ENCODE measurements at regions not wholly inside any gene's neighbourhood (a gene's known extent, or its start where the extent isn't known, plus 50 kb on each side); places are given as distances from the start of the nearest gene placed in this dataset.

DNA sequence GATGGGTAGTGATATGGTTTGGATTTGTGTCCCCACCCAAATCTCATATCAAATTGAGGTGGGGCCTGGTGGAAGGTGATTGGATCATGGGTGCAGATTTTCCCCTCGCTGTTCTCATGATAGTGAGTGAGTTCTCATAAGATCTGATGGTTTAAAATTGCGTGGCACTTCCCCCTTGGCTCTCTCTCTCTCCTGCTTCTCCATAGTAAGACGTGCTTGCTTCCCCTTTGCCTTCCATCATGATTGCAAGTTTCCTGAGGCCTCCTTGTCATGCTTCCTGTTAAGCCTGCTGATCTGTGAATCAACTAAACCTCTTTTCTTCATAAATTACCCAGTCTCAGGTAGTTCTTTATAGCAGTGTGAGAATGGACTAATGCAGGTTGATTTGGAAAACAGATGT lies 223.2 kb upstream of the APCDD1 start:
- Mint-ChIP-seq H3K4me3 (no peak overlapping the region), H3K4me1 (no peaks in the 10 kb centered on the region), H3K27me3 (peaks cover 6% of the 10 kb centered on the region), H3K27ac (no peak overlapping the region), H3K9me3 (no peaks in the 10 kb centered on the region)
- no peak for ATAC-seq
- DNase-seq = no peak

DNA sequence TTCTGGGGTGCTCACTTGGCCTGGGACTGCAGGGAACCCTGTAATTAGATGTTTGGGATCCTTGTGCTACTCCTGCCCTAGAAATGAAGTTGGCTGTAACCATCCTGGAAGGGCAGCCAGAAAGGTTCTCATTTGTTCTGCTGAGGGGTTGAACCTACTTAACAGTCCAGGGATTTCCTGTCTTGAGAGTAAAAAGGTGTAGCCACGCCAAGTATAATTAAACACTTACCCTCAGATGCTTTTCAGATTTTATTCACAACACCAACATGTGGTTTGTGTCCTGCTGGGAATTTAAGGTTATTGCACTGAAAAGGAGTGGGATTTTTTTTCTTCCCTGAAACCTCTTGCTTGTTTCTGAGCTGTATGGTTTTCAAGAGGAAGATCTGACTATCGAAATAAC lies 222.4 kb upstream of the APCDD1 start:
- Mint-ChIP-seq H3K4me3 (no peak overlapping the region), H3K27me3 (peaks cover 6% of the 10 kb centered on the region), H3K4me1 (no peaks in the 10 kb centered on the region), H3K27ac (no peak overlapping the region), H3K9me3 (no peaks in the 10 kb centered on the region)
- DNase-seq = no peak
- ATAC-seq = no peak

DNA sequence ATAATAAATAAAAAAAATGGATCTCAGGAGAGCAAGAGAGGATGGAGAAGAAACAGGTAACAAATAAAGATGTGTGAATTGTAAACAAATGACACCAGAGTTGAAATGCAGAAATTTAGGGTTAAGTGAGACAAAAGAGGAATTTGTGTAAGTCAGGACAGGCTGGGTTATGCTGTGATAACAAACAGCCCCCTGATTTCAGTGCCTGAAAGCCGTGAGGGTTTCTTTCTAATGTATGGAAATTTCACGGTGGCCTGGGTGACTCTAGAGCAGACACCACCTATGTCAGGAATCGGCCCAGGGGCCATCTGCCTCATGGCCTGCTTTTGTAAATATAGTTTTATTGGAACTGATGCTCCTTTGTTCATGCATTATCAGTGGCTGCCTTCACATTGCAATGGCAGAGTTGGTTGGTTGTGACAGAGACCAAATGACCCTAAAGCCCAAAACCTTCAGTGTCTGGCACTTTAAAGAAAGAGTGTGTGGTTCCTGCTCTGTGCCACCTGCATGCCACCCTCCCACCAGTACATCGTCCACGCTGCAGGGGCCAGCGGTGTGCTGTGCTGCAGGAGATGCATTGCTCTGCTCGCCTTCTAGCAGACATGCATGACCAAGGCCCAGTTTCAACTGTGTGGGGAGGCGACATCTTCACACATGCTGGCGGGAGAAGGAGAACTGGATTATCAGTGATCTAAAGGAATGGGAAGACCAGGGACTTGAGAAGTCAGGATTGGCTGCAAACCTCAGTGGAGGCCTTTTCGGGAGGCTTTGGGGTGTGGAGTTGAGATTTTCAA lies 221.2 kb upstream of the APCDD1 start:
- DNase-seq = no peak
- no peak overlapping the region for H3K27ac Mint-ChIP-seq
- H3K4me1 Mint-ChIP-seq = no peaks in the 10 kb centered on the region
- H3K27me3 Mint-ChIP-seq = peaks cover 3% of the 10 kb centered on the region
- H3K4me3 Mint-ChIP-seq = no peak overlapping the region
- no peak for ATAC-seq
- no peaks in the 10 kb centered on the region for H3K9me3 Mint-ChIP-seq

DNA sequence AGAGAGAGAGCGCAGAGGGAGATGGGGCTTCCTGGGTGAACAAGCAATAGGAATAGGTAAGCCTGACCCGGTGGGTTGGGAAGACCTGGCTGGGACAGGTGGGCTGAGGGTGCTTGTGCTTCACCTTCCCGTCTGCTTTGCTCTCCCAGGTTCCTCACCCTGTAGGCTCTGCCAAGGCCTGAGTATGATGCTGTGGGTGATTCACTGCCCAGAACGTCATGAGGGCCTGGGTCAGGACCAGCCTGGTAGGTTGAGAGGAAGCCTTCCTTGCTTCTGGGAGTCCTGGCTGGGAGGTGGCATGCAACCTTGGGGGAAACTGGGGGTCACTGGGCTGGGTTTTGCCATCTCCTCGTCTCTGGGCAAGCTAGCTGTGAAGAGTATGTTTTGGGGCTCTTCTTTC lies 220.2 kb upstream of the APCDD1 start:
- no peak for DNase-seq
- ATAC-seq = no peak
- H3K4me3 Mint-ChIP-seq = no peak overlapping the region
- H3K27me3 Mint-ChIP-seq = no peaks in the 10 kb centered on the region
- H3K4me1 Mint-ChIP-seq = no peaks in the 10 kb centered on the region
- no peaks in the 10 kb centered on the region for H3K9me3 Mint-ChIP-seq
- H3K27ac Mint-ChIP-seq = no peak overlapping the region

DNA sequence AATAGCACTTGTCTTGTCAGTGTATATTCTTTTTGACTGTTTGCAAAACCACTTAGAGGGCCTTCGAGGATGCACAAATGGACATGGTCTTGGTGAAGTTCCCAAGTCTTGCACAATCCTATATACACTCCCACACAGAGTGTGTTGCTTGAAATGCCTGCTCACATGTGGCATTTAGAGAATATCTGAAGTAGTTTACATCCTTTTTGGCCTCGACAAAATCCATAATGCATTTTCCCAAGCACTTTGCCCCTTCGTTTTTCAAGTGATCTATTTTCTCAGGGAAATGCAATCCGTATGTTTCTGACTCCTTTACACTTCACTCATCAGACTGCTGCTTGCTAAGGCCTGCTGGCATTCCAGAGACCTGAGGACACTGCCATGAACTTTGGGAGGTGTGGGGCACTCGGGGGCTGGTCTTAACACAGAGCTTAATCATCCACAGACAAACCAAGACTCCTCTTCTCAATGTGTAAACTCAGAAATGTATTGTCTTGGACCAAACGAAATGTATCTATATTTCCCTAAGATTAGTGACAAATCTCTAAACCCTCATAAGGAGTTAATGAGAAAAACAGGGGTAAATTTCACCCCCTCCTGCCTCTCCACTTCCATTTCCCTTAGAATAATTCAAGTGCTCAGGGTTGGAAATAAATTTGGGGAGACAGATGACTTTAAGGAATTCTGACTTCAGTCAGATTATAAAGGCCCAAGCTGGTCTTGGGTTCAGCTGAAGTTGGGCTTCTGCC lies 219.3 kb upstream of the APCDD1 start:
- Mint-ChIP-seq H3K27ac (no peak overlapping the region), H3K9me3 (no peaks in the 10 kb centered on the region), H3K4me3 (no peak overlapping the region), H3K27me3 (no peaks in the 10 kb centered on the region), H3K4me1 (no peaks in the 10 kb centered on the region)
- DNase-seq = no peak
- ATAC-seq = no peak

DNA sequence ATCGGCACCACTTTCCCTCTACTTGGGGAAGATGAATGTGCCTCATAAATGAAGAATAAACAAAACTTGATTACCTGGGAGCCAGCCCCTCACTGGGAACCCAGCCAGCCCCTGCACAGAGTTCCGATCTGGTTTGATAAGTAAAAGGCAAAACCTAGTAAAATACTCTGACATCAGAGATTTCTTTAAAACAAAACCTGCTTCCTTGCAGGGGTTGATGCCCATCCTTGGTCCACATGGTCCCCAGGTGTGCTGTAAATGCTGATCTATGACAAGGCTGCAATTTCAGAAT lies 218.8 kb upstream of the APCDD1 start:
- Mint-ChIP-seq H3K4me1 (no peaks in the 10 kb centered on the region), H3K27me3 (no peaks in the 10 kb centered on the region), H3K27ac (no peak overlapping the region), H3K9me3 (no peaks in the 10 kb centered on the region), H3K4me3 (no peak overlapping the region)
- DNase-seq (no peak), ATAC-seq (no peak)

DNA sequence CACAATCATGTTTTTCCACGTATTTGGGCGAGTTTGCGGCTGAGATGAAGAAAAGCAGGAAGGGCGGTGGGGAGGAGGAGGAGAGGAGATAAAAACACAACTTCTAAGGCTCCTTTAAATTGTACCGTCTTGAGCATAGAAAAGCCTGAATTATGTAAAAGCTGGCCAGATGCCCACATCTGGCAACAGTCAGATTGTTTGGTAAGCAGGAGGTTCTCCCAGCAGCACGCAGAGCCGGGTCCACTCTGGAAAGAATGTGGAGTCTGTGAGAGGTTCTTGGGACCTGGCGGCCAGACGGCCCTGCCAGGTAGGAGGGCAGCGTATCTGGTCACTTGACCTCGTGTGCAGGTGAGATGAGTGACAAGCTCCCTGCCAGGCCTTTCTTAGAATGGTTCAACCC lies 215.3 kb upstream of the APCDD1 start:
- Mint-ChIP-seq H3K27me3 (no peaks in the 10 kb centered on the region), H3K9me3 (no peaks in the 10 kb centered on the region), H3K4me1 (no peaks in the 10 kb centered on the region), H3K27ac (no peak overlapping the region), H3K4me3 (no peak overlapping the region)
- DNase-seq (no peak), ATAC-seq (no peak)

DNA sequence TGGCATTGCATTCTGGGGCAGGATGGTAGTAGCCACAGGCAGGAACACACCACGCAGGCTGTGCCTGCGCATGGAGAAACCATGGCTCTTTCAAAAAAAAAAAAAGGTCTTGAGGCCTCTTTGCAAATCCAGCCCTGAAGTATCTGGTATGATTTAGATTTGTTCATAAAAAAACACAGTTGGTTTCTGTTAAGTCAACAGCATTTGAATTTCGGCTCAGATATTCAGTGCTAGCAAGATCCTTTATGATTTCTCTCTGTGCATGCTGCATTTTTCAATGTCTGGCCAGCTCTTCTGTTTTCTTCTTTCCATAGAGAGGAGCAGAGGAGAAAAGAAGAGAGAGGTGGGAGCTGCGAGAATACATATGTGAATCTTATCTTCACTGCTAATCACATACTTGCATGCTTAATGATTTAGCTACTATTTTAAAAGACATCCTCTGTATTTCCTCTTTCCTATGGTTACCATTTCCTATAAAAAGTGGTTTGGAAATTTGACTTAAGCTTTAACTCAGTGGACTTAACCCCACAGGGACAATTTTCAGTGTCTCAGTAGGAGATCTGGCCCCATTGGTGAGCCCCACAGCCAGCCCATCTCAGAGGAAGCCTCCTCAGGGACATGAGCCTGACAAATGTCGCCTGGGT lies 214.3 kb upstream of the APCDD1 start:
- no peaks in the 10 kb centered on the region for H3K9me3 Mint-ChIP-seq
- H3K27ac Mint-ChIP-seq = no peak overlapping the region
- DNase-seq (no peak), ATAC-seq (no peak)
- no peaks in the 10 kb centered on the region for H3K27me3 Mint-ChIP-seq
- no peaks in the 10 kb centered on the region for H3K4me1 Mint-ChIP-seq
- H3K4me3 Mint-ChIP-seq = no peak overlapping the region

DNA sequence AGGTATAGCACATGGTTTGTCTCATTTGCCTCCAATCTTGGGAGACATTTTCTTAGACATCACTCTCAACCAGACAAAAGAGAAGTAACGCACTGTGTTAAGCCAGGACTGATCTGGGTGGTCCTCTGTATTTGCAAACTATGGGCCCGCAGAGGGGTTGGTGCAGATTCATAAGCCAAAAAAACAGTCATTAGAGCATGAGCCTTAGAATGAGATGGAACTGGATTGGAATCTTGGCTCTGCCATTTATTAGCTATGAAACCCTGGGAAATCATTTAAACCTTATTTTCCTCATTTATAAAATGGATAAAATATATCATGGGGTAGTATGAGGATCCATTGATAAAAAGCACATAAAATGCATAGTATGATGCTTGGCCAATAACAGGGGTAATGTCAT lies 213.5 kb upstream of the APCDD1 start:
- H3K27ac Mint-ChIP-seq = no peak overlapping the region
- ATAC-seq (no peak), DNase-seq (no peak)
- H3K9me3 Mint-ChIP-seq = no peaks in the 10 kb centered on the region
- H3K4me3 Mint-ChIP-seq = no peak overlapping the region
- H3K27me3 Mint-ChIP-seq = no peaks in the 10 kb centered on the region
- no peaks in the 10 kb centered on the region for H3K4me1 Mint-ChIP-seq

DNA sequence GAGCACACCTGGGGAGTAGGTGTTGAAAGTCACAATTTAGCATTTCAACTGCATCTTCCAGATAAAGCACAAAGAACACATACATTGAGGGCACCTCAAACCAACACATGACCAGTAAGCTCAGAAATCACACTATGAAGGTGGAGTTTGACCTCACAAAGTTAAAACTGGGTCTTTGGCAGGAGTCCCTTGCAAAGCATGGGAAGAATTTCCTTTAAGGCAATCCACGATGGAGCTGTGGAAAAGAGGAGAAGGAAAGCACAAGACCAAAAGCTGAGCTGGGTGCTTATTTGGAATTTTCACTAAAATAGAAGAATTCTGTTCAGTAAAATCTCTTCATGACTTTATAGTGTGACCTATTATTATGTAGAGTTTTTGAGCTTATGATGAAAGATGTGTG lies 212.9 kb upstream of the APCDD1 start:
- ATAC-seq = no peak
- no peak overlapping the region for H3K4me3 Mint-ChIP-seq
- no peak for DNase-seq
- H3K27ac Mint-ChIP-seq = no peak overlapping the region
- no peaks in the 10 kb centered on the region for H3K27me3 Mint-ChIP-seq
- no peaks in the 10 kb centered on the region for H3K4me1 Mint-ChIP-seq
- H3K9me3 Mint-ChIP-seq = no peaks in the 10 kb centered on the region

DNA sequence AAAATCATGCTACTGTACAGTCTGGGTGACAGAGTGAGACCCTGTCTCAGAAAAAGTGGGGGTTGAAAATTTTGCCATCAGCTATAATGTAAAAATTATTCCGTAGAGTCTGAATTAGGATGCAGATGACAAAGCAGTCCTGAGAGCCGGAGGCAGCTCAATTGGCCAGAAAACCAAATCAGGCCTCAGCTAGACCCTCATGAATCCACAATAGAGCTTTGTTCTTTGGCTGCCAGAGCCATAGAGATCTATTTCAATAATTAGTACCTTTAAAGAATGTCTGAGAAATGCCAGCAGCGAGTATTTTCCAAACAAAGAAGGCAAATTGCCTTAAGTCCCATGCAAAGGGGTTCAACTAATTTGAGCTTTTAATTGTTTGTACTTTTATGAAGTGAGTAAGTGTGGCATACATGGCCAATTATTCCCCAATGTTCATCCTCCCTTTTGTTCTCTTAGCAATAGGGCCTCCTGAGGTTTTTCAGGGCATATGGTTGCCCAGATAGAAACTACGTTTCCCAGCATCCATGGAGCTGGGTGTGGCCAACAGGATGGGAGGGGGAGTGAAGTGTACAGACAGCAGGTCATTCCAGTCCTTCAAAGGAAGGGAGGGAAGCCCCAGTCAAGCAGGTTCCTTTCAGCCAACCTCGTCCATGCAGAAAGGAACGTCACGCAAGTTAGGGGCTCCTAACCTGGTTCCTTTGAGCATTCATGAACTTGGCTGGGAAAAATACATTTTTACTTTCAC lies 211.3 kb upstream of the APCDD1 start:
- ATAC-seq (no peak), DNase-seq (no peak)
- Mint-ChIP-seq H3K27ac (no peak overlapping the region), H3K4me3 (no peak overlapping the region), H3K27me3 (no peaks in the 10 kb centered on the region), H3K4me1 (no peaks in the 10 kb centered on the region), H3K9me3 (no peaks in the 10 kb centered on the region)

DNA sequence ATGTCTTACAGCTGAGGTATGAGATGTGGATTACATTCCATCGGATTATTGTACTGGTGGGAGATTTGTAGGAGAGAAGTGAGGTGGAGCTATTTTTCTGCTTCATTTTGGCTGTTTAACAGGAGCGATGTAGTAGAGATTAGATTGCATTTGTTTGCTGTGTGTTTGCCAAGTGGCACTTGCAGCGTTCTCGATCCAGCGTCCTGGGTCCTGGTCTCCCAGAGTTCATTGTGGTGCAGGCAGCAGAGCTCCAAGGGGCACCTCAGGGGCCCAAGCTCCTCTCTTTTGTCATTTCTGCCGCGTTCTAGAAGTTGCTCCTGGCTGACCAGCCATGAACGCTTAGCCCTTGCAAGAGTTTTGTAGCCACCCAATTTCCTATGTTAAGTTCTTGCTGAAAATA lies 210.1 kb upstream of the APCDD1 start:
- H3K4me3 Mint-ChIP-seq = no peak overlapping the region
- no peak for DNase-seq
- H3K9me3 Mint-ChIP-seq = no peaks in the 10 kb centered on the region
- H3K27ac Mint-ChIP-seq = no peak overlapping the region
- H3K27me3 Mint-ChIP-seq = no peaks in the 10 kb centered on the region
- ATAC-seq = no peak
- no peaks in the 10 kb centered on the region for H3K4me1 Mint-ChIP-seq

DNA sequence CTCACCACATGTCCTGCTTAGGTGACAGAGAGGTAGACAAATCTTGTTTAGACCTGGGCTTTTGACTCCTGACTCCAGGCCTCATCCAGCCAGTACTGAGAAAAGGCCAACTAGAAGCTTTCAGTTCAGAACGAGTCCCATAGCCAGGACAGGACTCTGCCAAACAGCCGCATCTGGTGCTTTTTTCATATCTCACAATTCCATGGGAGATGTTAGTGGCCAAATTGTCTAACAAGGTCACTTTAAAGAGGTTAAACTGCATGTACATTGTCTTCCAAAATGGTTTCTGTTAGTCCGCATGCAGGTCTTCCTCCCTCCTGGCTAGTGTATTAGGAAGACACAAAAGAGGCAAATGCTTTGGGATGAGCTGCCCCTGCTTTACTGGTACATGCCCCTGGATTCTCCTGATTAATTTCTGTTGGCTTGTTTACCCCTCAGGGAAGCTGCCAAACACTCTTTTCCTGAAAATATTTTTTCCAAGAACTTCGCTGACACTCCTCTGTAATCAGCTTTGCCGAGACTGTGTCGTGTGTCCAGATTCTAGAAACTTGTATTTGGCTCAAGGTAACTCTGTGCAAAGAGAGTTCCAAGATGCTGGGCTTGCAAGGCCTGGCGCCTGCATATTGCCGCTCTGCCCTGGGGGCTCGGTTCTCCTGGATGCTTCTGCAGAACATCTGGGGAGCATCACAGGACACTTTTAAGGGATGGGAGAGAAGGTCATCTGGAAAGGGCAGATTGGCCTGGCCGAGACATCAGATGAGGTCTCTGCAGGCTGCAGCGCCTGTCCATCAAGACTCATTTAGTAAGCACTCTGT lies 209.2 kb upstream of the APCDD1 start:
- DNase-seq (no peak), ATAC-seq (peak; percentile 15)
- Mint-ChIP-seq H3K27me3 (no peaks in the 10 kb centered on the region), H3K4me1 (no peaks in the 10 kb centered on the region), H3K4me3 (no peak overlapping the region), H3K9me3 (no peaks in the 10 kb centered on the region), H3K27ac (no peak overlapping the region)

DNA sequence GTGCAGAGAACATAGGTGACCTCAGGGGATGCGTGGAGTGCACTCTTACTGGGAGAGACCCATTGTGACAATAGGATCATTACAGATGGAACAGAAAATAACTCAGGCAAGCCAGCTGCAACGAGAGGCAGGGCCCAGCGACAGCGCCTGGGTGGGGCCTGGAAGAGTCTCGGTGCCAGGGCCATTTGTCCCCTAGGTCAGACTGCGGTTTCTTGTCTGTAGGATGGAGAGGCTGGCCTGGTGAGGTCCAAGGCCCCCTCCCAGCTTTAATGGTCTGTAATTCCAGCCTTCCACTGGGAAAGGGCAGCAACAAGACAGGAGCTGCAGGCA lies 208.6 kb upstream of the APCDD1 start:
- Mint-ChIP-seq H3K4me3 (no peak overlapping the region), H3K27me3 (no peaks in the 10 kb centered on the region), H3K27ac (no peak overlapping the region), H3K9me3 (no peaks in the 10 kb centered on the region), H3K4me1 (no peaks in the 10 kb centered on the region)
- ATAC-seq = no peak
- no peak for DNase-seq

DNA sequence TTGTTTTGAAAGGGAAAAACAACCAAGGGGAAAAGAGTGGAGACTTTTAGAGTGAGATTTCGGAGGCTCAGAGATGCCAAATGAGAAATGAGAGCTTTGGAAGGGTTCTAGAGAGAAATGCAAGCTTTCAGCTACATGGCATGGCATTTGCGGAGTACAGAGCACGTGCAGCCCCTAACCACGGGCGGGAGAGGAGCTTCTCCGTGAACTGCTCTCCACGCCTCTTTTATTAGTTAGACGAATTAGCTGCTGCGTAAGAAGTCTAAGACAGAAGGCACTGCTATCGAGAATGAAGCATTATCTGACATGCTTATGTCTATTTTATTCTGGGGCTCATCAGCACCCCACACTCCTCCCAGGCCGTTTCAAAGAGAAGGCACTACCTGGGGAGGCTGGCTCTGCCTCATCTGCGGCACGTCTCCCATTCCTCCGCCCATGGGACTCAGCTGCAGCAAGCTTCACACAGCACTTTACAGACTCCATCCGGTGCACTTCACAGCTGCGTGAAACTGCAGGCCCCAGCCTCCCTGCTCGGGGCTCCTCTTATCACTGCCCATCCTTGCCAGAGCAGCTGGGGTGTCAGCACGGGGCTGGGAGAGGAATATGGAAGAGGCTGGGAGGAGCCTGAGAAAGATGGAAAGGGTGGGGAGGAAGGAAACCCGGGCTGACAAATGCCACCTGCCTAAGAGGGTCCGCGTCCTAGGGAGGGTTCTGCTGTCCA lies 207.3 kb upstream of the APCDD1 start:
- DNase-seq = no peak
- no peak overlapping the region for H3K4me3 Mint-ChIP-seq
- no peaks in the 10 kb centered on the region for H3K4me1 Mint-ChIP-seq
- H3K27me3 Mint-ChIP-seq = no peaks in the 10 kb centered on the region
- H3K27ac Mint-ChIP-seq = peak overlapping the region in 1 of 2 donors; percentile 25
- no peaks in the 10 kb centered on the region for H3K9me3 Mint-ChIP-seq
- no peak for ATAC-seq

All from stimulated activated naive CD8-positive, alpha-beta T cell treated with anti-CD3 and anti-CD28 coated beads, Interleukin-15, amount 100 ng/mL, for 72 hours (primary cell).